ENCODE measurements at regions not wholly inside any gene's neighbourhood (a gene's known extent, or its start where the extent isn't known, plus 50 kb on each side); places are given as distances from the start of the nearest gene placed in this dataset.

DNA sequence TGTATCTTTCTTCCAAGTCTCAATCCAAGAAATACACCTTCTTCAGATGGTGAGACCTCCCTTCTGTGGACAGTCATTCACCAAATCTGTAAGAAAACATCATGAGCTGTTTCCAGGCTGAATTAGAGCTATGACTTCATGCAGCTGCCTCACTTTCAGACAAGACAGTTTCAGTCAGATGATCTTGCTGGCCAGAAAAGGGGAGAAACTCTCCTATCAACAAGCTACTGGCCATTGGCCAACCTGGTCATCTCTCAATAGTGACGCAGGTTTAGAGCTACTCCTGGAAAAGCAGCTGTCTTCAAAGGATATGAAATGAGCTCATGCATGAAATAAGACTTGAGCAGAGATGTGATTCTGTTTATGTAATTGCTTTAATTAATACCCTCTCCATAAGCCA is 69.6 kb upstream of the NDP start:
- ChIA-PET CTCF (no interaction called here), POLR2A (no interaction called here)
- Histone ChIP-seq H3K27ac (ENCODE audit: insufficient read depth in 1 of 2, low read depth in 1 of 2, low read length in 2 of 2, poor library complexity in 1 of 2, severe bottlenecking in 2 of 2) (no peak overlapping the region), H3K9me3 (ENCODE audit: control extremely low read depth in 1 of 5, control insufficient read depth in 4 of 5, insufficient read depth in 2 of 5, low read depth in 1 of 5, low read length in 4 of 5) (peaks cover 0 to 3% (median 0%) of the 10 kb centered on the region in 5 experiments), H3K4me1 (ENCODE audit: control extremely low read depth in 1 of 4, control insufficient read depth in 4 of 4, insufficient read depth in 4 of 4, low read length in 3 of 4) (no peaks in the 10 kb centered on the region), H3K27me3 (replicated peaks in 2 of 5; ENCODE audit: control insufficient read depth in 4 of 5, insufficient read depth in 5 of 5, low read length in 4 of 5) (peaks cover 0 to 7% (median 0%) of the 10 kb centered on the region in 5 experiments), H3K4me3 (ENCODE audit: control insufficient read depth in 1 of 7, extremely low read depth in 1 of 7, insufficient read depth in 4 of 7, low read depth in 2 of 7, low read length in 6 of 7) (no peak overlapping the region), H3K36me3 (ENCODE audit: control insufficient read depth in 4 of 4, insufficient read depth in 4 of 4, low read length in 3 of 4) (no peaks in the 10 kb centered on the region)
- 100% methylated on average over 1 of the region's 1 CpG for WGBS (ENCODE audit: insufficient coverage)
- DNase-seq = no peak

GRCh38 chrX:44042116-44042515 is 68.9 kb upstream of the NDP start:
- peaks cover 0 to 3% (median 0%) of the 10 kb centered on the region in 5 experiments for H3K27me3 ChIP-seq (replicated peaks in 2 of 5; ENCODE audit: control insufficient read depth in 4 of 5, insufficient read depth in 5 of 5, low read length in 4 of 5)
- no peaks in the 10 kb centered on the region for H3K9me3 ChIP-seq (ENCODE audit: control extremely low read depth in 1 of 5, control insufficient read depth in 4 of 5, insufficient read depth in 2 of 5, low read depth in 1 of 5, low read length in 4 of 5)
- H3K27ac ChIP-seq (ENCODE audit: insufficient read depth in 1 of 2, low read depth in 1 of 2, low read length in 2 of 2, poor library complexity in 1 of 2, severe bottlenecking in 2 of 2) = no peak overlapping the region
- no peaks in the 10 kb centered on the region for H3K4me1 ChIP-seq (ENCODE audit: control extremely low read depth in 1 of 4, control insufficient read depth in 4 of 4, insufficient read depth in 4 of 4, low read length in 3 of 4)
- ChIA-PET POLR2A (no interaction called here), CTCF (interaction anchor here (1.0 kb wide), 1 partner anchor 16 kb away, joined by 3 read pairs; no protein-coding TSS in a partner anchor)
- DNase-seq = no peak
- no peaks in the 10 kb centered on the region for H3K36me3 ChIP-seq (ENCODE audit: control insufficient read depth in 4 of 4, insufficient read depth in 4 of 4, low read length in 3 of 4)
- H3K4me3 ChIP-seq (ENCODE audit: control insufficient read depth in 1 of 7, extremely low read depth in 1 of 7, insufficient read depth in 4 of 7, low read depth in 2 of 7, low read length in 6 of 7) = no peak overlapping the region
- 72% methylated on average over 2 of the region's 2 CpGs for WGBS (ENCODE audit: insufficient coverage)

DNA sequence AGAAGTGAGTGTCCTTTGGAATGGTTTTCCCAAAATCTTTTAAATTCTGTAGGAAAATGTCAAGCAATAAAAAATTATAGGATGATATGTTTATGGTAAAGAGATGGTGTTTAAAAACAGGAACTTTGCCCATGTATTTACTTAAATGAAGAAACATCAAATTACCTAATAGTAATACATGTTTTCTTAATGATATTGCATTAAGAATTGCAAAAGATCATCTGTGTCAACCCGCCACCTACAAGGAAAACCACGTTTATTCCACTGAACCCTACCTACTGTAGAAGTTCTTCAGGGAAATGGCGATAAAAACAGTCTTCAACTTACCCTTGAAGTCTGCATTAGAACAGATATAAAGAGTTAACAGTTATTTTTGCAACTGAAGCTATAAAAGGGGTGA is 67.2 kb upstream of the NDP start:
- H3K27ac ChIP-seq (ENCODE audit: insufficient read depth in 1 of 2, low read depth in 1 of 2, low read length in 2 of 2, poor library complexity in 1 of 2, severe bottlenecking in 2 of 2) = no peak overlapping the region

GRCh38 chrX:44039556-44039955 is 66.4 kb upstream of the NDP start:
- Histone ChIP-seq H3K36me3 (ENCODE audit: control insufficient read depth in 4 of 4, insufficient read depth in 4 of 4, low read length in 3 of 4) (no peaks in the 10 kb centered on the region), H3K27me3 (replicated peaks in 2 of 5; ENCODE audit: control insufficient read depth in 4 of 5, insufficient read depth in 5 of 5, low read length in 4 of 5) (peaks cover 0 to 3% (median 0%) of the 10 kb centered on the region in 5 experiments), H3K27ac (ENCODE audit: insufficient read depth in 1 of 2, low read depth in 1 of 2, low read length in 2 of 2, poor library complexity in 1 of 2, severe bottlenecking in 2 of 2) (no peak overlapping the region), H3K4me1 (ENCODE audit: control extremely low read depth in 1 of 4, control insufficient read depth in 4 of 4, insufficient read depth in 4 of 4, low read length in 3 of 4) (no peaks in the 10 kb centered on the region), H3K9me3 (ENCODE audit: control extremely low read depth in 1 of 5, control insufficient read depth in 4 of 5, insufficient read depth in 2 of 5, low read depth in 1 of 5, low read length in 4 of 5) (no peaks in the 10 kb centered on the region), H3K4me3 (ENCODE audit: control insufficient read depth in 1 of 7, extremely low read depth in 1 of 7, insufficient read depth in 4 of 7, low read depth in 2 of 7, low read length in 6 of 7) (no peak overlapping the region)
- ChIA-PET CTCF (no interaction called here), POLR2A (no interaction called here)
- DNase-seq = no peak
- 83% methylated on average over 1 of the region's 1 CpG for WGBS (ENCODE audit: insufficient coverage)

More for the DNA sequence above, 67.2 kb upstream of the NDP start:
- 100% methylated on average over 1 of the region's 3 CpGs for WGBS (ENCODE audit: insufficient coverage)
- Histone ChIP-seq H3K4me3 (ENCODE audit: control insufficient read depth in 1 of 7, extremely low read depth in 1 of 7, insufficient read depth in 4 of 7, low read depth in 2 of 7, low read length in 6 of 7) (no peak overlapping the region), H3K36me3 (ENCODE audit: control insufficient read depth in 4 of 4, insufficient read depth in 4 of 4, low read length in 3 of 4) (no peaks in the 10 kb centered on the region), H3K27me3 (replicated peaks in 2 of 5; ENCODE audit: control insufficient read depth in 4 of 5, insufficient read depth in 5 of 5, low read length in 4 of 5) (peaks cover 0 to 3% (median 0%) of the 10 kb centered on the region in 5 experiments), H3K9me3 (ENCODE audit: control extremely low read depth in 1 of 5, control insufficient read depth in 4 of 5, insufficient read depth in 2 of 5, low read depth in 1 of 5, low read length in 4 of 5) (no peaks in the 10 kb centered on the region), H3K4me1 (ENCODE audit: control extremely low read depth in 1 of 4, control insufficient read depth in 4 of 4, insufficient read depth in 4 of 4, low read length in 3 of 4) (no peaks in the 10 kb centered on the region)
- no peak for DNase-seq
- CTCF ChIA-PET = no interaction called here
- POLR2A ChIA-PET = no interaction called here

DNA sequence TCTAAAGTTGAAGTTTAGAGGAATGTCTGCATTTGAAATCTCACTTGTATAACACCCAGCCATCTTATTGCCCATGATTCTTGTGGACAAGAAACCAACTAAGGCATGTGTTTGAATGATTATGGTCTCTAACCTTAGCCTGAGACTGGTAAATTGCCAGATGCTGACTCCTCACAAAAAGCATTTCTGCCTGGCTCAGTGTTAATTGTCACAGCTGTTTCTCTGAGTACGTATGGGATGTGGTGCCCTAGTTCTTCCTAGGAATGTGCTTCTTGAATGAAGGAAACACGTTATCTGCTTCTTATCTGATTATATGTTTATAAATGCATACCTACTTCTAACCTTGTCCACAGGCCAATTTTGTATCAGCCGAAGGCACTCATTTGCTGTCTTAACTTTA is 63.1 kb upstream of the NDP start:
- Histone ChIP-seq H3K4me3 (ENCODE audit: control insufficient read depth in 1 of 7, extremely low read depth in 1 of 7, insufficient read depth in 4 of 7, low read depth in 2 of 7, low read length in 6 of 7) (no peak overlapping the region), H3K36me3 (ENCODE audit: control insufficient read depth in 4 of 4, insufficient read depth in 4 of 4, low read length in 3 of 4) (no peaks in the 10 kb centered on the region), H3K4me1 (ENCODE audit: control extremely low read depth in 1 of 4, control insufficient read depth in 4 of 4, insufficient read depth in 4 of 4, low read length in 3 of 4) (no peaks in the 10 kb centered on the region), H3K27me3 (replicated peaks in 2 of 5; ENCODE audit: control insufficient read depth in 4 of 5, insufficient read depth in 5 of 5, low read length in 4 of 5) (peaks cover 0 to 3% (median 0%) of the 10 kb centered on the region in 5 experiments), H3K9me3 (ENCODE audit: control extremely low read depth in 1 of 5, control insufficient read depth in 4 of 5, insufficient read depth in 2 of 5, low read depth in 1 of 5, low read length in 4 of 5) (no peaks in the 10 kb centered on the region), H3K27ac (ENCODE audit: insufficient read depth in 1 of 2, low read depth in 1 of 2, low read length in 2 of 2, poor library complexity in 1 of 2, severe bottlenecking in 2 of 2) (no peak overlapping the region)
- no peak for DNase-seq
- ChIA-PET CTCF (interaction anchor here (1.3 kb wide), 1 partner anchor 10 kb away, joined by 3 read pairs; no protein-coding TSS in a partner anchor), POLR2A (no interaction called here)
- no CpG with 5 or more reads among the region's 3 CpGs for WGBS (ENCODE audit: insufficient coverage)

- CTCF ChIA-PET = interaction anchor here (1.3 kb wide), 1 partner anchor 10 kb away, joined by 3 read pairs; no protein-coding TSS in a partner anchor
- Histone ChIP-seq H3K4me3 (ENCODE audit: control insufficient read depth in 1 of 7, extremely low read depth in 1 of 7, insufficient read depth in 4 of 7, low read depth in 2 of 7, low read length in 6 of 7) (no peak overlapping the region), H3K9me3 (ENCODE audit: control extremely low read depth in 1 of 5, control insufficient read depth in 4 of 5, insufficient read depth in 2 of 5, low read depth in 1 of 5, low read length in 4 of 5) (no peaks in the 10 kb centered on the region), H3K4me1 (ENCODE audit: control extremely low read depth in 1 of 4, control insufficient read depth in 4 of 4, insufficient read depth in 4 of 4, low read length in 3 of 4) (no peaks in the 10 kb centered on the region), H3K36me3 (ENCODE audit: control insufficient read depth in 4 of 4, insufficient read depth in 4 of 4, low read length in 3 of 4) (no peaks in the 10 kb centered on the region), H3K27ac (ENCODE audit: insufficient read depth in 1 of 2, low read depth in 1 of 2, low read length in 2 of 2, poor library complexity in 1 of 2, severe bottlenecking in 2 of 2) (no peak overlapping the region), H3K27me3 (replicated peaks in 2 of 5; ENCODE audit: control insufficient read depth in 4 of 5, insufficient read depth in 5 of 5, low read length in 4 of 5) (peaks cover 0 to 3% (median 0%) of the 10 kb centered on the region in 5 experiments)
- 40% methylated on average over 1 of the region's 2 CpGs for WGBS (ENCODE audit: insufficient coverage)
- no peak for DNase-seq
- POLR2A ChIA-PET = no interaction called here
Measured at GRCh38 chrX:44035571-44035970, 62.4 kb upstream of the NDP start.

DNA sequence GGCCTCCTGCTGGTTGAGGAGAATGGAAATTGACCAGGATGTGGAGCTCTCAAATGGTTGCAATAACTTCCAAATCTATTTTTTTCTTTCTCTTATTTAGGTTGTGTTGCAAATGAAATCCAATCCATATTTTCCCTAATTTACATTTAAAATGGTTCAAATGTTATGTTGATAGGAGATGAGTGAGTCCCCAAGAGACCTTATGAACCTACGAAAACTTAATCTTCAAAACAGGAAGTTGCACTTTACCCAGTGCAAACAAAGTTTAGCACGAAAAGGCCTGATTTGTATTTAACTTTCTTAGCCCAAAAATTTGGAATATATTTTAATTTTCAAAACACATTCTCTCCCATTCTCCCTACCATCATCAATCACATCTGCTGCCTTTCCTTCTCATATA is 59.3 kb upstream of the NDP start:
- peak in 1 of 3 donors; percentile 18 for DNase-seq
- Histone ChIP-seq H3K4me1 (ENCODE audit: control extremely low read depth in 1 of 4, control insufficient read depth in 4 of 4, insufficient read depth in 4 of 4, low read length in 3 of 4) (no peaks in the 10 kb centered on the region), H3K36me3 (ENCODE audit: control insufficient read depth in 4 of 4, insufficient read depth in 4 of 4, low read length in 3 of 4) (no peaks in the 10 kb centered on the region), H3K27me3 (replicated peaks in 2 of 5; ENCODE audit: control insufficient read depth in 4 of 5, insufficient read depth in 5 of 5, low read length in 4 of 5) (peaks cover 0 to 13% (median 0%) of the 10 kb centered on the region in 5 experiments), H3K27ac (ENCODE audit: insufficient read depth in 1 of 2, low read depth in 1 of 2, low read length in 2 of 2, poor library complexity in 1 of 2, severe bottlenecking in 2 of 2) (no peak overlapping the region), H3K9me3 (ENCODE audit: control extremely low read depth in 1 of 5, control insufficient read depth in 4 of 5, insufficient read depth in 2 of 5, low read depth in 1 of 5, low read length in 4 of 5) (no peaks in the 10 kb centered on the region), H3K4me3 (ENCODE audit: control insufficient read depth in 1 of 7, extremely low read depth in 1 of 7, insufficient read depth in 4 of 7, low read depth in 2 of 7, low read length in 6 of 7) (no peak overlapping the region)
- POLR2A ChIA-PET = no interaction called here
- CTCF ChIA-PET = no interaction called here
- WGBS (ENCODE audit: insufficient coverage) = no CpG with 5 or more reads among the region's 2 CpGs
